OCI-LY1 (cell line): ENCODE measurements at regions not wholly inside any gene's neighbourhood (a gene's known extent, or its start where the extent isn't known, plus 50 kb on each side); places are given as distances from the start of the nearest gene placed in this dataset.

Experiments used
- H2AFZ ChIP-seq: fragments of 200-600 bp; sonication (generic), shearing (Covaris generic); 2 replicates; pipeline ENCODE4 v1.6.0; 2014; ENCODE audit warnings: antibody characterized with exemption, mild to moderate bottlenecking, low read length
- H3F3A ChIP-seq: fragments of 200-600 bp; sonication (generic), shearing (Covaris generic); 2 replicates; pipeline ENCODE4 v1.6.0; 2014; ENCODE audit warnings: mild to moderate bottlenecking, antibody characterized with exemption, low read length, moderate library complexity; ENCODE audit not compliant: insufficient read depth
- H3K27ac ChIP-seq: fragments of 200-600 bp; sonication (generic); 2 replicates; pipeline ENCODE4 v1.5.1; 2014; ENCODE audit warnings: low read length, mixed run types, mild to moderate bottlenecking, low read depth; ENCODE audit not compliant: poor library complexity, severe bottlenecking
- H3K27me3 ChIP-seq: fragments of 200-600 bp; sonication (generic); 2 replicates; pipeline ENCODE4 v1.6.0; 2014; ENCODE audit warnings: antibody characterized with exemption, mild to moderate bottlenecking, low read length, moderate library complexity; ENCODE audit not compliant: insufficient read depth
- H3K36me3 ChIP-seq: fragments of 200-600 bp; sonication (generic); 2 replicates; pipeline ENCODE4 v1.6.1; 2014; ENCODE audit warnings: mild to moderate bottlenecking, antibody characterized with exemption, low read length, moderate library complexity, mixed read lengths; ENCODE audit not compliant: insufficient read depth
- H3K4me1 ChIP-seq: fragments of 200-600 bp; sonication (generic); 2 replicates; pipeline ENCODE4 v1.5.1; 2014; ENCODE audit warnings: mild to moderate bottlenecking, low read length, moderate library complexity; ENCODE audit not compliant: insufficient read depth, severe bottlenecking
- H3K4me2 ChIP-seq: fragments of 200-600 bp; sonication (generic), shearing (Covaris generic); 2 replicates; pipeline ENCODE4 v1.6.1; 2014; ENCODE audit warnings: low read length
- H3K4me3 ChIP-seq: fragments of 200-600 bp; sonication (generic); 2 replicates; pipeline ENCODE4 v1.5.1; 2014; ENCODE audit warnings: low read length, low read depth, mild to moderate bottlenecking, mixed read lengths; ENCODE audit not compliant: poor library complexity, severe bottlenecking
- H3K79me2 ChIP-seq: fragments of 200-600 bp; shearing (Covaris generic); 2 replicates; pipeline ENCODE4 v1.6.1; 2016; ENCODE audit warnings: mixed run types, low read length, mixed read lengths; ENCODE audit not compliant: insufficient read depth
- H3K9ac ChIP-seq: fragments of 200-600 bp; sonication (generic), shearing (Covaris generic); 2 replicates; pipeline ENCODE4 v1.6.1; 2014; ENCODE audit warnings: mild to moderate bottlenecking, low read length, mixed read lengths
- H3K9me2 ChIP-seq: fragments of 200-600 bp; sonication (generic), shearing (Covaris generic); 2 replicates; pipeline ENCODE4 v1.6.1; 2014; ENCODE audit warnings: low read depth, mild to moderate bottlenecking, low read length, mixed read lengths
- H3K9me3 ChIP-seq: fragments of 200-600 bp; shearing (Covaris generic); 2 replicates; pipeline ENCODE4 v1.6.1; 2014; ENCODE audit warnings: low read length, mixed read lengths
- H4K20me1 ChIP-seq: fragments of 200-600 bp; sonication (generic), shearing (Covaris generic); 2 replicates; pipeline ENCODE4 v1.6.0; 2016; ENCODE audit warnings: mild to moderate bottlenecking, low read length; ENCODE audit not compliant: insufficient read depth
- EZH2 ChIP-seq: fragments of 200-600 bp; sonication (generic), shearing (Covaris generic); IDR thresholded peaks from 2 replicates; pipeline ENCODE4 v1.8.0; 2017; ENCODE audit warnings: borderline replicate concordance, mixed run types, mild to moderate bottlenecking, antibody characterized with exemption, low read length, moderate library complexity, mixed read lengths
- TF ChIP-seq, protein P1 (sequence below): fragments of 200-600 bp; sonication (generic), shearing (Covaris generic); IDR thresholded peaks from 2 replicates; pipeline ENCODE4 v1.5.1; 2017; ENCODE audit warnings: mild to moderate bottlenecking, antibody characterized with exemption, low read length, moderate library complexity, mixed read lengths

DNA sequence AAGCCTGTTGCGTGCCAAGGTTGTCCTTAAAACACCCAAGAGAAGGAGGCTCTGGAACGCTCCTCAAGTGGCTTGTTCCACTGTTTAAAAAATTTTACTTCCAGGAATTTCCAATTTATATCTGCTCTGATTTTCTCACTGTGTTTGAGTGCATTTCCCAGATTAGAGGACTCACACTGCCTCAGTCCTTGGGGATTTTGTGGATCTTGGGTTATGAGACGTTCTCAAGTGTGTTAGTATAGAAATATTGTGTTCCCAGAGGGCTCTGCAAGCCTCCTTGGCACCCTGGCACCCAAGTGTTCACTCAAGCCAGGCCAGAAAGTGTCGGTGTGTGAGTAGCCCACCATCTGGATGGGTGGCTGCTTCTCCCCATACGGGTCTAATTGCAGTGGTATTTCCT is 192.2 kb downstream of the SNX10 start:
- Histone ChIP-seq H3K4me3 (no peak overlapping the region), H3F3A (no peaks in the 10 kb centered on the region), H3K9me2 (no peaks in the 10 kb centered on the region), H3K36me3 (no peaks in the 10 kb centered on the region), H3K4me2 (no peak overlapping the region), H3K4me1 (no peaks in the 10 kb centered on the region), H4K20me1 (no peaks in the 10 kb centered on the region), H3K27me3 (peaks cover 5% of the 10 kb centered on the region; the same call in 1 of the 2 replicates), H3K79me2 (no peaks in the 10 kb centered on the region), H2AFZ (no peak overlapping the region), H3K9me3 (peaks cover 12% of the 10 kb centered on the region; the same call in 1 of the 2 replicates), H3K9ac (no peak overlapping the region), H3K27ac (no peak overlapping the region)
- TF ChIP-seq EZH2: no peak
- TF ChIP-seq, protein P1, sequence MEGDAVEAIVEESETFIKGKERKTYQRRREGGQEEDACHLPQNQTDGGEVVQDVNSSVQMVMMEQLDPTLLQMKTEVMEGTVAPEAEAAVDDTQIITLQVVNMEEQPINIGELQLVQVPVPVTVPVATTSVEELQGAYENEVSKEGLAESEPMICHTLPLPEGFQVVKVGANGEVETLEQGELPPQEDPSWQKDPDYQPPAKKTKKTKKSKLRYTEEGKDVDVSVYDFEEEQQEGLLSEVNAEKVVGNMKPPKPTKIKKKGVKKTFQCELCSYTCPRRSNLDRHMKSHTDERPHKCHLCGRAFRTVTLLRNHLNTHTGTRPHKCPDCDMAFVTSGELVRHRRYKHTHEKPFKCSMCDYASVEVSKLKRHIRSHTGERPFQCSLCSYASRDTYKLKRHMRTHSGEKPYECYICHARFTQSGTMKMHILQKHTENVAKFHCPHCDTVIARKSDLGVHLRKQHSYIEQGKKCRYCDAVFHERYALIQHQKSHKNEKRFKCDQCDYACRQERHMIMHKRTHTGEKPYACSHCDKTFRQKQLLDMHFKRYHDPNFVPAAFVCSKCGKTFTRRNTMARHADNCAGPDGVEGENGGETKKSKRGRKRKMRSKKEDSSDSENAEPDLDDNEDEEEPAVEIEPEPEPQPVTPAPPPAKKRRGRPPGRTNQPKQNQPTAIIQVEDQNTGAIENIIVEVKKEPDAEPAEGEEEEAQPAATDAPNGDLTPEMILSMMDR: no peak

- peaks cover 12% of the 10 kb centered on the region; the same call in 1 of the 2 replicates for H3K9me3 ChIP-seq
- H3K27ac ChIP-seq: no peak overlapping the region
- no peaks in the 10 kb centered on the region for H3F3A ChIP-seq
- H3K36me3 ChIP-seq: no peaks in the 10 kb centered on the region
- no peak overlapping the region for H3K9ac ChIP-seq
- H3K4me2 ChIP-seq: no peak overlapping the region
- H2AFZ ChIP-seq: no peak overlapping the region
- no peaks in the 10 kb centered on the region for H3K9me2 ChIP-seq
- no peaks in the 10 kb centered on the region for H4K20me1 ChIP-seq
- TF ChIP-seq EZH2: no peak
- TF ChIP-seq, protein P1: no peak
- H3K4me3 ChIP-seq: no peak overlapping the region
- H3K27me3 ChIP-seq: peaks cover 5% of the 10 kb centered on the region; the same call in 1 of the 2 replicates
- no peaks in the 10 kb centered on the region for H3K4me1 ChIP-seq
- H3K79me2 ChIP-seq: no peaks in the 10 kb centered on the region
Measured at GRCh38 chr7:26485367-26485934, 193.8 kb downstream of the SNX10 start.

DNA sequence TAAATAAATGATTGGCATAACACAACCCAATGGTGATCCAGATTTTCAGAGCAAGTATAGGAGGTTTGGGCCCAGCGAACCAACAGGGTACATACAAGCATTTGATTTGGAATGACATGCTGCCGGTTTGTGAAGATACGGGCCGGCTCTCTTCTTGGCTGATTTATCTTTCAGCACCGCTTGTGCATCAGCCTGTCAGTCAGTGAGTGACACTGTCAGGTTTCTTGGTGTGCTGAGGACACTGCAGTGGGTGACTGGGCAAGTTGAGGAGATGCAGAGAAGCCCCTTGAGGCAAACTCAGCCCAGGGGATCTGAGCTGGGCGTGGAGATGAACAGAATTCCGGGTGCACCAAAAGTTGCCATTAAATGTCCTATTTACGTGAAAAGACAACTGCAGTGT is 194.5 kb downstream of the SNX10 start:
- Histone ChIP-seq H2AFZ (no peak overlapping the region), H3F3A (no peaks in the 10 kb centered on the region), H3K79me2 (no peaks in the 10 kb centered on the region), H3K27me3 (peaks cover 9% of the 10 kb centered on the region; the same call in 1 of the 2 replicates), H3K36me3 (no peaks in the 10 kb centered on the region), H3K4me1 (no peaks in the 10 kb centered on the region), H3K4me3 (no peak overlapping the region), H3K27ac (no peak overlapping the region), H3K9me2 (no peaks in the 10 kb centered on the region), H3K4me2 (no peak overlapping the region), H4K20me1 (no peaks in the 10 kb centered on the region), H3K9ac (no peak overlapping the region), H3K9me3 (peaks cover 12% of the 10 kb centered on the region; the same call in 1 of the 2 replicates)
- no peak for TF ChIP-seq EZH2
- TF ChIP-seq, protein P1: no peak
